ENCODE measurements at regions not wholly inside any gene's neighbourhood (a gene's known extent, or its start where the extent isn't known, plus 50 kb on each side); places are given as distances from the start of the nearest gene placed in this dataset.

GRCh38 chr12:42961395-42961794 is 371.8 kb upstream of the PRICKLE1 start (continued):
- no peak for TF ChIP-seq MTA3 (IDR thresholded peaks at IDR 0.05; ENCODE audit: borderline replicate concordance, low read length)

GRCh38 chr12:42960087-42960527 is 370.6 kb upstream of the PRICKLE1 start:
- no peak overlapping the region for H3K4me2 ChIP-seq (ENCODE audit: control insufficient read depth, insufficient read depth)
- in situ Hi-C loops (cut with MboI) = no loop called here
- BruUV-seq (replicated peaks) = no TSS peak
- H3K4me3 ChIP-seq = no peak overlapping the region
- H3K36me3 ChIP-seq (ENCODE audit: control insufficient read depth in 2 of 2, insufficient read depth in 2 of 2, low read length in 1 of 2) = no peaks in the 10 kb centered on the region
- intact Hi-C loops (cut with micrococcal nuclease; ENCODE audit: unreplicated experiment) = no loop called here
- no peaks in the 10 kb centered on the region for H3K4me1 ChIP-seq (ENCODE audit: control insufficient read depth, insufficient read depth, low read length)
- WGBS (ENCODE audit: insufficient coverage, insufficient replicate concordance, low lambda C conversion rate, missing lambda C conversion rate) = 57% methylated on average over 4 of the region's 4 CpGs
- ChIA-PET SMC1A (ENCODE audit: uncharacterized antibody, unreplicated experiment) (no interaction called here), RAD21 (ENCODE audit: unreplicated experiment) (no interaction called here), POLR2A (no interaction called here), CTCF (no interaction called here)
- DNase-seq (ENCODE audit: low read depth, low spot score) = no peak
- no peak overlapping the region for H3K27ac ChIP-seq (ENCODE audit: control insufficient read depth, insufficient read depth)
- TF ChIP-seq CTCF (IDR thresholded peaks at IDR 0.05 in 2 of 3, conservative IDR thresholded peaks at IDR 0.05 in 1 of 3; ENCODE audit: control insufficient read depth in 2 of 3, extremely low read depth in 1 of 3, insufficient read depth in 1 of 3, low read depth in 3 of 3, low read length in 3 of 3) = no peak
- TF ChIP-seq NBN (IDR thresholded peaks at IDR 0.05) = no peak
- no peak for TF ChIP-seq WRNIP1 (IDR thresholded peaks at IDR 0.05; ENCODE audit: borderline replicate concordance, low read depth, low read length)
- TF ChIP-seq YY1 (IDR thresholded peaks at IDR 0.05; ENCODE audit: low read depth, low read length) = no peak
- no peak for TF ChIP-seq MTA2 (IDR thresholded peaks at IDR 0.05; ENCODE audit: low read depth)
- no peak for TF ChIP-seq ZNF687 (IDR thresholded peaks at IDR 0.05)
- no peak for TF ChIP-seq BCL3 (IDR thresholded peaks at IDR 0.05; ENCODE audit: borderline replicate concordance, insufficient read depth, low read depth, low read length, poor library complexity, severe bottlenecking)
- no peaks in the 10 kb centered on the region for H3K9me3 ChIP-seq (replicated peaks; ENCODE audit: control insufficient read depth, insufficient read depth, low read length)
- no peaks in the 10 kb centered on the region for H3K79me2 ChIP-seq (ENCODE audit: control insufficient read depth, insufficient read depth, low read length)
- ATAC-seq = no peak
- H3K27me3 ChIP-seq (replicated peaks in 1 of 2; ENCODE audit: control insufficient read depth in 2 of 2, insufficient read depth in 2 of 2, low read length in 1 of 2) = no peaks in the 10 kb centered on the region
- H4K20me1 ChIP-seq (ENCODE audit: control insufficient read depth, insufficient read depth) = no peaks in the 10 kb centered on the region
- H3K9ac ChIP-seq (ENCODE audit: control insufficient read depth, insufficient read depth, low read length) = no peak overlapping the region
- no peak overlapping the region for H2AFZ ChIP-seq (ENCODE audit: control insufficient read depth, low read depth, low read length)
- no peak for FAIRE-seq

Data from GM12878 (cell line).